H1 (cell line): ENCODE measurements at regions not wholly inside any gene's neighbourhood (a gene's known extent, or its start where the extent isn't known, plus 50 kb on each side); places are given as distances from the start of the nearest gene placed in this dataset.

ENCODE experiments used
- BACH1 ChIP-seq: IDR thresholded peaks from 2 replicates; pipeline ENCODE4 v1.6.1; 2012; ENCODE audit warnings: low read length, improper control_type of control experiment
- CEBPB ChIP-seq: IDR thresholded peaks from 2 replicates; pipeline ENCODE4 v1.6.1; 2012; ENCODE audit warnings: low read depth, low read length
- POU5F1 ChIP-seq: IDR thresholded peaks from 2 replicates; pipeline ENCODE4 v1.6.1; 2011; ENCODE audit warnings: low read depth, mild to moderate bottlenecking, low read length, moderate library complexity
- RXRA ChIP-seq: IDR thresholded peaks from 2 replicates; pipeline ENCODE4 v1.6.1; 2011; ENCODE audit warnings: low read depth, mild to moderate bottlenecking, low read length, moderate library complexity; ENCODE audit not compliant: insufficient read depth
- SIRT6 ChIP-seq: IDR thresholded peaks from one replicate; pipeline ENCODE4 v1.7.1; 2012; ENCODE audit warnings: low read length, inconsistent platforms

DNA sequence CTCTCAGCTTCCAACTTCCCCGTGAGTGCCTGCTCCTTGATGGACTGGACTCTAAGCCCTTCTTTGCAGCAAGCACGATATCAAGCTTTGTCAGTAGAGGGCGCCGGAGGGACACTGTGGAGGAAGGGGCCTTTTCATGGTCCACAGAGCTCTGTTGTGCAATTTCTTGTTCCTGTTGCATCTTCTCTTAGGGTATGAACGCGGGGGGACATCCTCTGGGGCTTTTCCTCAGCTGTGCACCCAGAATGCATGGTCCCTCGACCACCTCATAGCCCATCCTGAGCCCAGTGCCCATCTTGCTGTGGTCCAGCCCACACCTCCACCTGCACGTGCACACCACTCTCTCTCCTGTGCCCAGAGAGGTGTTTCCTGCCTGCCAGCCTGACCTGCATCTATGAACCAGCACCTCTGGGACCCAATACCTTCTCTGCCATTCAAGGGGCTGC is 556.8 kb downstream of the PTPRU start (continued):
- peak; percentile 99 for TF ChIP-seq CEBPB
- no peak for TF ChIP-seq BACH1
- TF ChIP-seq SIRT6 = no peak
- no peak for TF ChIP-seq RXRA
- no peak for TF ChIP-seq POU5F1
